NT2/D1 (cell line): ENCODE measurements at regions not wholly inside any gene's neighbourhood (a gene's known extent, or its start where the extent isn't known, plus 50 kb on each side); places are given as distances from the start of the nearest gene placed in this dataset.

Experiments
- SUZ12 ChIP-seq: IDR thresholded peaks from 2 replicates; pipeline ENCODE4 v1.6.1; 2011; ENCODE audit not compliant: insufficient read length, insufficient read depth; ENCODE audit errors: extremely low read depth
- YY1 ChIP-seq: IDR thresholded peaks from 2 replicates; pipeline ENCODE4 v1.6.1; 2011; ENCODE audit not compliant: insufficient read length, insufficient read depth
- ZNF274 ChIP-seq: IDR thresholded peaks from 2 replicates; pipeline ENCODE4 v1.6.1; 2011; ENCODE audit warnings: mild to moderate bottlenecking, low read depth, low read length

GRCh38 chr18:45542043-45542442 lies 73.2 kb upstream of the SLC14A2 start:
- TF ChIP-seq ZNF274 (no peak), SUZ12 (no peak), YY1 (no peak)
